Uterus (tissue), 3 donors: ENCODE measurements at regions not wholly inside any gene's neighbourhood (a gene's known extent, or its start where the extent isn't known, plus 50 kb on each side); places are given as distances from the start of the nearest gene placed in this dataset.

Source experiments
- DNase-seq, 2 donors: peaks; one replicate each; pipeline ENCODE4 v3.0.0-alpha.2; 2019 to 2020
- H3K27ac ChIP-seq, 2 donors: fragments of 200-600 bp; sonication (generic); 1 replicate in 1 of 2; 2 replicates in 1 of 2; pipeline ENCODE4 v1.5.1; 2016 to 2018
- H3K27me3 ChIP-seq, 2 donors: fragments of 200-600 bp; sonication (generic); one replicate each; pipeline ENCODE4 v1.5.1; 2018 to 2019; ENCODE audit warnings: control low read depth in 1 of 2
- H3K36me3 ChIP-seq, 2 donors: fragments of 200-600 bp; sonication (generic); one replicate each; pipeline ENCODE4 v1.5.1; 2019; ENCODE audit warnings: control low read depth in 1 of 2
- H3K4me1 ChIP-seq, 2 donors: fragments of 200-600 bp; sonication (generic); one replicate each; pipeline ENCODE4 v1.5.1; 2018 to 2019; ENCODE audit warnings: control low read depth in 1 of 2
- H3K4me3 ChIP-seq, 2 donors: fragments of 200-600 bp; sonication (generic); 1 replicate in 1 of 2; 2 replicates in 1 of 2; pipeline ENCODE4 v1.5.1; 2018 to 2019; ENCODE audit warnings: mild to moderate bottlenecking in 1 of 2
- H3K9me3 ChIP-seq, 2 donors: fragments of 200-600 bp; sonication (generic); one replicate each; pipeline ENCODE4 v1.5.1; 2019; ENCODE audit warnings: control low read depth in 1 of 2
- CTCF ChIP-seq, 4 experiments: fragments of 200-600 bp in 2 of 4; fragments of 450-650 bp in 2 of 4; sonication (generic) in 2 of 4; IDR thresholded peaks; one replicate each; pipeline ENCODE4 v1.5.1; 2016 to 2019; ENCODE audit warnings: antibody characterized with exemption in 4 of 4, mild to moderate bottlenecking in 2 of 4, moderate library complexity in 1 of 4
- POLR2A ChIP-seq, 2 donors: fragments of 450-650 bp; IDR thresholded peaks; one replicate each; pipeline ENCODE4 v1.6.1; 2016; ENCODE audit warnings: antibody characterized with exemption in 2 of 2, mild to moderate bottlenecking in 1 of 2, moderate library complexity in 1 of 2
- intact Hi-C: fragments of 100-400 bp; cut with DNase I; formaldehyde crosslinking; loops from one replicate; pipeline ENCODE4 v1.15.1; 2023; ENCODE audit warnings: low total_unique reads
- donor health status: DM: yes; HTN: yes; CAD: no.

GRCh38 chr9:20243841-20244240 lies 378.5 kb downstream of the MLLT3 start:
- H3K9me3 ChIP-seq = no peaks in the 10 kb centered on the region
- DNase-seq = no peak
- TF ChIP-seq POLR2A (IDR thresholded peaks at IDR 0.05) (no peak), CTCF (IDR thresholded peaks at IDR 0.05) (no peak)
- no peaks in the 10 kb centered on the region for H3K27me3 ChIP-seq
- no peaks in the 10 kb centered on the region for H3K4me1 ChIP-seq
- H3K4me3 ChIP-seq = no peak overlapping the region
- H3K36me3 ChIP-seq = no peaks in the 10 kb centered on the region
- intact Hi-C loops = no loop called here
- H3K27ac ChIP-seq = no peak overlapping the region

DNA sequence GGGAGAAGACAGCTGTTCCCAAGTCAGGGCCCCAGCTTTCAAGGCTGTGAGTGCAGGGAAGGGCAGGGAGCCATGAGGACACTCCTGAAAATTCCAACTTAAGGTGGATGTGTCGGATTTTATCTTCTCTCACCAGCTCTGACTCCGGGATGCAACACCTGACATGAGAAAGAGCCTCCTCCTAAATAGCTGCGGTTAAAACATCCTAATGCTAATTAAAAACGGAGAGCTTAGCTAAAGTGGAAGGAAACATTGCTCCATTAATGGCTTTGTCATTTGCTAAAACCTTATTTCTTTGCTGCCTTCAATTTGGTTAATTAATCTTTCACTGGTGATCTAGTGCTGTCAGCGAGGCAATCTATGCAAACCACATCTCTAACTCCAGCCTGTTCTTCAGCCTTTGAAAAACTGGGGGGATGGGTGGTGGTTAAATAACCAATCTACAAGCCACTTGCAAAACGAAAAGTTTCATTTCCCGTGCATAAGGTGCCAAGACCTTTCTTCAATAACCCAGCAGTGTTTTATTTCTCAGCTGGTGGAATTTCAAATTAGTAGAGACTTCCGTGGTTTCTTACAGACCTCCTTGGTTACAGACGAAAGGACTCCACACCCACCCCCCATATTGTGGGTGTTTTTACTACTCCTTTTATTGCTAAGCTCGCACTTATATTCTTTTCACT lies 379.6 kb downstream of the MLLT3 start:
- no peak for TF ChIP-seq POLR2A (IDR thresholded peaks at IDR 0.05)
- TF ChIP-seq CTCF (IDR thresholded peaks at IDR 0.05) = no peak
- no peaks in the 10 kb centered on the region for H3K9me3 ChIP-seq
- H3K36me3 ChIP-seq = no peaks in the 10 kb centered on the region
- intact Hi-C loops = no loop called here
- DNase-seq = no peak
- no peaks in the 10 kb centered on the region for H3K27me3 ChIP-seq
- H3K4me3 ChIP-seq = no peak overlapping the region
- no peak overlapping the region for H3K27ac ChIP-seq
- H3K4me1 ChIP-seq = no peaks in the 10 kb centered on the region

- intact Hi-C loops = no loop called here
- no peaks in the 10 kb centered on the region for H3K36me3 ChIP-seq
- no peaks in the 10 kb centered on the region for H3K4me1 ChIP-seq
- no peak overlapping the region for H3K4me3 ChIP-seq
- TF ChIP-seq CTCF (IDR thresholded peaks at IDR 0.05) (no peak), POLR2A (IDR thresholded peaks at IDR 0.05) (no peak)
- H3K27me3 ChIP-seq = no peaks in the 10 kb centered on the region
- DNase-seq = no peak
- H3K27ac ChIP-seq = no peak overlapping the region
- no peaks in the 10 kb centered on the region for H3K9me3 ChIP-seq
These were observed 381.8 kb downstream of the MLLT3 start for GRCh38 chr9:20240498-20240897.

- no peak overlapping the region for H3K4me3 ChIP-seq
- H3K27ac ChIP-seq = no peak overlapping the region
- TF ChIP-seq CTCF (IDR thresholded peaks at IDR 0.05) (no peak), POLR2A (IDR thresholded peaks at IDR 0.05) (no peak)
- H3K27me3 ChIP-seq = no peaks in the 10 kb centered on the region
- no peaks in the 10 kb centered on the region for H3K4me1 ChIP-seq
- intact Hi-C loops = no loop called here
- no peak for DNase-seq
- H3K36me3 ChIP-seq = no peaks in the 10 kb centered on the region
- H3K9me3 ChIP-seq = no peaks in the 10 kb centered on the region
These were observed 383.4 kb downstream of the MLLT3 start for GRCh38 chr9:20238921-20239320.

GRCh38 chr9:20237686-20238085 lies 384.6 kb downstream of the MLLT3 start:
- H3K4me1 ChIP-seq = no peaks in the 10 kb centered on the region
- DNase-seq = no peak
- H3K27ac ChIP-seq = no peak overlapping the region
- TF ChIP-seq POLR2A (IDR thresholded peaks at IDR 0.05) (no peak), CTCF (IDR thresholded peaks at IDR 0.05) (no peak)
- no peaks in the 10 kb centered on the region for H3K9me3 ChIP-seq
- H3K36me3 ChIP-seq = no peaks in the 10 kb centered on the region
- intact Hi-C loops = no loop called here
- H3K27me3 ChIP-seq = no peaks in the 10 kb centered on the region
- H3K4me3 ChIP-seq = no peak overlapping the region
